ENCODE measurements at regions not wholly inside any gene's neighbourhood (a gene's known extent, or its start where the extent isn't known, plus 50 kb on each side); places are given as distances from the start of the nearest gene placed in this dataset.

GRCh38 chr16:13427943-13428342, 492.0 kb upstream of the ERCC4 start:
- no TSS peak for BruUV-seq (replicated peaks)
- Histone ChIP-seq H4K8ac (ENCODE audit: low read depth in 2 of 2, low read length in 2 of 2) (no peak overlapping the region), H3K9me1 (ENCODE audit: insufficient read depth, low read length) (no peaks in the 10 kb centered on the region), H3K36me3 (ENCODE audit: control insufficient read depth, insufficient read depth, low read length) (no peaks in the 10 kb centered on the region), H3K18ac (ENCODE audit: low read depth, low read length) (no peak overlapping the region), H3K4ac (ENCODE audit: low read depth, low read length) (no peak overlapping the region), H3K4me3 (ENCODE audit: insufficient read depth, low read depth, low read length) (no peak overlapping the region), H3K9ac (ENCODE audit: low read depth, low read length) (no peak overlapping the region), H3K14ac (replicated peaks; ENCODE audit: low read depth, low read length) (no peak overlapping the region), H3K23ac (ENCODE audit: low read depth, low read length) (no peak overlapping the region), H3K4me1 (ENCODE audit: control insufficient read depth, insufficient read depth, low read length) (no peaks in the 10 kb centered on the region), H2AK5ac (ENCODE audit: low read depth, low read length) (no peak overlapping the region), H4K5ac (ENCODE audit: low read depth, low read length) (no peak overlapping the region), H3K56ac (ENCODE audit: extremely low read depth, insufficient read depth, low read length) (no peak overlapping the region), H2AFZ (replicated peaks; ENCODE audit: low read length, poor library complexity) (no peak overlapping the region), H2BK120ac (ENCODE audit: low read depth, low read length) (no peak overlapping the region), H4K91ac (ENCODE audit: insufficient read depth, low read depth, low read length) (no peak overlapping the region), H2BK15ac (ENCODE audit: low read depth, low read length) (no peak overlapping the region), H3K79me1 (ENCODE audit: low read depth in 1 of 2, low read length in 2 of 2) (no peaks in the 10 kb centered on the region), H3K27ac (ENCODE audit: insufficient read depth, low read length) (no peak overlapping the region), H2BK5ac (ENCODE audit: low read depth, low read length, poor library complexity, severe bottlenecking) (no peak overlapping the region), H2BK20ac (ENCODE audit: low read depth, low read length) (no peak overlapping the region), H3K4me2 (ENCODE audit: low read depth, low read length) (no peak overlapping the region), H3K9me3 (ENCODE audit: control insufficient read depth, insufficient read depth, low read length) (peaks cover 13% of the 10 kb centered on the region), H3K27me3 (ENCODE audit: control insufficient read depth, insufficient read depth, low read length) (no peaks in the 10 kb centered on the region), H4K20me1 (ENCODE audit: insufficient read depth, low read length) (no peaks in the 10 kb centered on the region), H2AK9ac (replicated peaks; ENCODE audit: low read depth, low read length, poor library complexity) (no peak overlapping the region)
- in situ Hi-C loops (cut with MboI; ENCODE audit: low sequenced_read_pairs) (no loop called here), dilution Hi-C loops (cut with HindIII; ENCODE audit: low sequenced_read_pairs, unreplicated experiment) (no loop called here), intact Hi-C loops (cut with micrococcal nuclease) (no loop called here)
- ATAC-seq (ENCODE audit: low read depth) (no peak), DNase-seq (no peak)
- POLR2A ChIA-PET (ENCODE audit: unreplicated experiment) = no interaction called here
- CTCF ChIA-PET = no interaction called here
- no CpG with 5 or more reads among the region's 3 CpGs for WGBS, 2 experiments (ENCODE audit: extremely low coverage in 2 of 2, insufficient read length in 1 of 2)
- TF ChIP-seq SMC3 (IDR thresholded peaks at IDR 0.05; ENCODE audit: low read depth, low read length) = no peak

All from IMR-90 (cell line).